A549 (cell line): ENCODE measurements at regions not wholly inside any gene's neighbourhood (a gene's known extent, or its start where the extent isn't known, plus 50 kb on each side); places are given as distances from the start of the nearest gene placed in this dataset.

Source experiments
- ATAC-seq, 2 experiments: fragments of 200-7000 bp in 1 of 2; fragments of >200 bp in 1 of 2; cut with Nextera tagmentation in 1 of 2; cut with Tn5 transposase in 1 of 2; 3 replicates each; pipeline versions ENCODE4 v1.8.0 to v1.9.1; 2018 to 2020; ENCODE audit warnings: mild to moderate bottlenecking in 1 of 2, moderate library complexity in 1 of 2
- CTCF ChIA-PET: fragments of 300-600 bp; sonication (Branson Sonifier 250); formaldehyde crosslinking; extraction: SDS; loops from one replicate; lab custom pipeline; 2021; ENCODE audit warnings: antibody characterized with exemption, inconsistent platforms; lab: Yijun Ruan, JAX
- POLR2A ChIA-PET: fragments of 350-600 bp; formaldehyde crosslinking; extraction: SDS; loops from one replicate; lab custom pipeline; 2021; ENCODE audit warnings: antibody characterized with exemption, inconsistent platforms; lab: Yijun Ruan, JAX
- DNase-seq, 2 experiments: peaks; one replicate each; pipeline versions ENCODE4 v3.0.0 to v3.0.0-alpha.2; 2011 to 2016; ENCODE audit warnings: low read depth in 1 of 2, low spot score in 1 of 2
- FAIRE-seq: peaks from 2 replicates; lab custom pipeline; 2011; peaks lifted over from hg19 to GRCh38; lab: Jason Lieb, UNC
- H3K27ac ChIP-seq, 2 experiments: fragments of >200 bp; sonication (Bioruptor Twin); formaldehyde crosslinking; 3 replicates each; pipeline ENCODE4 v1.5.1; 2016 to 2017
- H3K4me1 ChIP-seq: fragments of >200 bp; sonication (Bioruptor Twin); formaldehyde crosslinking; 3 replicates; pipeline ENCODE4 v1.6.1; 2016
- H3K4me2 ChIP-seq: fragments of >200 bp; sonication (Bioruptor Twin); formaldehyde crosslinking; 3 replicates; pipeline ENCODE4 v1.6.1; 2016
- H3K4me3 ChIP-seq: fragments of >200 bp; sonication (Bioruptor Twin); formaldehyde crosslinking; 3 replicates; pipeline ENCODE4 v1.5.1; 2016
- H3K9me3 ChIP-seq: fragments of >200 bp; sonication (Bioruptor Twin); formaldehyde crosslinking; 3 replicates; pipeline ENCODE4 v1.6.1; 2016
- BHLHE40 ChIP-seq: IDR thresholded peaks from 2 replicates; pipeline ENCODE4 v1.6.1; 2012; ENCODE audit warnings: low read depth, low read length, inconsistent platforms
- FOSB ChIP-seq: fragments of 250-450 bp; sonication (Bioruptor Pico); IDR thresholded peaks from 2 replicates; pipeline ENCODE4 v1.5.0; 2020; ENCODE audit warnings: mild to moderate bottlenecking, moderate library complexity
- FOSL2 ChIP-seq, 2 experiments: fragments of 450-650 bp in 1 of 2; fragments of >200 bp in 1 of 2; sonication (Bioruptor Twin) in 1 of 2; formaldehyde crosslinking; IDR thresholded peaks; 2 replicates each; pipeline versions ENCODE4 v1.5.0 to v1.6.1; 2016 to 2020; ENCODE audit warnings: mild to moderate bottlenecking in 1 of 2, moderate library complexity in 1 of 2
- FOXS1 ChIP-seq: fragments of 250-450 bp; sonication (Bioruptor Pico); IDR thresholded peaks from 2 replicates; pipeline ENCODE4 v1.5.0; 2020; ENCODE audit warnings: mild to moderate bottlenecking, moderate library complexity
- HOXA7 ChIP-seq: fragments of 250-450 bp; sonication (Bioruptor Pico); IDR thresholded peaks from 2 replicates; pipeline ENCODE4 v1.5.0; 2020; ENCODE audit warnings: mild to moderate bottlenecking, moderate library complexity
- HOXB13 ChIP-seq: fragments of 250-450 bp; sonication (Bioruptor Pico); IDR thresholded peaks from 2 replicates; pipeline ENCODE4 v1.5.0; 2020; ENCODE audit warnings: low read depth, mild to moderate bottlenecking, moderate library complexity
- PHF8 ChIP-seq: fragments of 200-600 bp; sonication (generic); IDR thresholded peaks from 2 replicates; pipeline ENCODE4 v1.6.1; 2016; ENCODE audit warnings: low read depth, mild to moderate bottlenecking, antibody characterized with exemption, moderate library complexity, borderline replicate concordance
- POLR2AphosphoS2 ChIP-seq: conservative IDR thresholded peaks from 2 replicates; pipeline ENCODE4 v1.6.1; 2012; ENCODE audit warnings: low read length, improper control_type of control experiment, inconsistent platforms
- RAD21 ChIP-seq, 2 experiments: fragments of >200 bp in 1 of 2; sonication (Bioruptor Twin) in 1 of 2; formaldehyde crosslinking in 1 of 2; IDR thresholded peaks in 1 of 2; conservative IDR thresholded peaks in 1 of 2; 2 replicates in 1 of 2; 3 replicates in 1 of 2; pipeline ENCODE4 v1.6.1; 2012 to 2018; ENCODE audit warnings: inconsistent platforms in 1 of 2
- RFX5 ChIP-seq: fragments of 450-650 bp; IDR thresholded peaks from 2 replicates; pipeline ENCODE4 v1.7.1; 2014; ENCODE audit warnings: antibody characterized with exemption, mild to moderate bottlenecking, moderate library complexity
- SMC3 ChIP-seq: fragments of >200 bp; sonication (Bioruptor Twin); formaldehyde crosslinking; IDR thresholded peaks from 3 replicates; pipeline ENCODE4 v1.6.1; 2018; ENCODE audit warnings: inconsistent platforms
- ZNF302 ChIP-seq: fragments of 250-450 bp; sonication (Bioruptor Pico); IDR thresholded peaks from 2 replicates; pipeline ENCODE4 v1.9.0; 2021; ENCODE audit warnings: inconsistent platforms, mild to moderate bottlenecking, moderate library complexity
- WGBS: methylation state at CpG from one replicate; pipeline ENCODE4 v1.1.6; 2017; ENCODE audit errors: missing lambda C conversion rate; 5-methylcytosine and 5-hydroxymethylcytosine counted together
- TF ChIP-seq, protein P1 (sequence below): fragments of >200 bp; sonication (Bioruptor Twin); formaldehyde crosslinking; IDR thresholded peaks from 3 replicates; pipeline ENCODE4 v1.5.1; 2016
- TF ChIP-seq, protein P2 (sequence below): IDR thresholded peaks from 2 replicates; pipeline ENCODE4 v1.6.1; 2012; ENCODE audit warnings: low read depth, borderline replicate concordance
- TF ChIP-seq, protein P3 (sequence below): fragments of 450-650 bp; IDR thresholded peaks from 2 replicates; pipeline ENCODE4 v1.6.1; 2014; ENCODE audit warnings: antibody characterized with exemption
- TF ChIP-seq, protein P4 (sequence below): fragments of 250-450 bp; sonication (Bioruptor Pico); IDR thresholded peaks from 2 replicates; pipeline ENCODE4 v1.5.0; 2020; ENCODE audit warnings: low read depth, mild to moderate bottlenecking, moderate library complexity
- TF ChIP-seq, protein P5 (sequence below): fragments of 150-350 bp; IDR thresholded peaks from 2 replicates; pipeline ENCODE4 v1.6.1; 2014; ENCODE audit warnings: low read depth, mild to moderate bottlenecking, low read length
- TF ChIP-seq, protein P6 (sequence below): IDR thresholded peaks from 2 replicates; pipeline ENCODE4 v1.6.1; 2012

DNA sequence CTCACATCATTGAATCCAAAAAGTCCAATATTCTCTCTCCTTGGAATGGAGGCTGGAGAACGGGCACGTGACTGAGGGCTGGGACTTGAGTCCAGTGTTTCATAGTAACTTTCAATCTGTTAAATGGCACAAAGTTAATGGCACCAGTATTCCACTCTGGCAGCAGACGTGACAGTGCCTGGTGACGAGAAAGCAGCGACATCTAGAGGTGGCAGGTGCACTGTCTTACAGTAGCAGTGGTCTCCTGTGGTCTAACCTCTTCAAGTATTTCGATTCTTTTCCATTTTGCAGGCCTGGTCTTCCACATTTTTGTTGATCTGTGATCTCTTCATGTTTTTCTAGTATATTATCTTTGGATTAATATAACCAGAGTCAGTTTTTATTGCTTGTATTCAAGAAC, 107.1 kb downstream of the OXSM start:
- peak; percentile 21 to 59 for DNase-seq
- Histone ChIP-seq H3K9me3 (no peaks in the 10 kb centered on the region), H3K4me1 (no peaks in the 10 kb centered on the region), H3K4me3 (no peak overlapping the region), H3K4me2 (no peak overlapping the region), H3K27ac (no peak overlapping the region)
- no peak for FAIRE-seq
- peak; percentile 83 to 95 for ATAC-seq
- WGBS: 25% methylated on average over 6 of the region's 6 CpGs
- CTCF ChIA-PET: interaction anchor here (1.0 to 1.2 kb wide), 2 partner anchors 10 to 816 kb away, joined by 3 read pairs; no protein-coding TSS in a partner anchor
- POLR2A ChIA-PET: no interaction called here
- TF ChIP-seq, protein P1, sequence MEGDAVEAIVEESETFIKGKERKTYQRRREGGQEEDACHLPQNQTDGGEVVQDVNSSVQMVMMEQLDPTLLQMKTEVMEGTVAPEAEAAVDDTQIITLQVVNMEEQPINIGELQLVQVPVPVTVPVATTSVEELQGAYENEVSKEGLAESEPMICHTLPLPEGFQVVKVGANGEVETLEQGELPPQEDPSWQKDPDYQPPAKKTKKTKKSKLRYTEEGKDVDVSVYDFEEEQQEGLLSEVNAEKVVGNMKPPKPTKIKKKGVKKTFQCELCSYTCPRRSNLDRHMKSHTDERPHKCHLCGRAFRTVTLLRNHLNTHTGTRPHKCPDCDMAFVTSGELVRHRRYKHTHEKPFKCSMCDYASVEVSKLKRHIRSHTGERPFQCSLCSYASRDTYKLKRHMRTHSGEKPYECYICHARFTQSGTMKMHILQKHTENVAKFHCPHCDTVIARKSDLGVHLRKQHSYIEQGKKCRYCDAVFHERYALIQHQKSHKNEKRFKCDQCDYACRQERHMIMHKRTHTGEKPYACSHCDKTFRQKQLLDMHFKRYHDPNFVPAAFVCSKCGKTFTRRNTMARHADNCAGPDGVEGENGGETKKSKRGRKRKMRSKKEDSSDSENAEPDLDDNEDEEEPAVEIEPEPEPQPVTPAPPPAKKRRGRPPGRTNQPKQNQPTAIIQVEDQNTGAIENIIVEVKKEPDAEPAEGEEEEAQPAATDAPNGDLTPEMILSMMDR: peak; percentile 49
- TF ChIP-seq SMC3: 0 out of 3 replicates have a peak, but pooled peaks have one; percentile 13
- TF ChIP-seq, protein P2, sequence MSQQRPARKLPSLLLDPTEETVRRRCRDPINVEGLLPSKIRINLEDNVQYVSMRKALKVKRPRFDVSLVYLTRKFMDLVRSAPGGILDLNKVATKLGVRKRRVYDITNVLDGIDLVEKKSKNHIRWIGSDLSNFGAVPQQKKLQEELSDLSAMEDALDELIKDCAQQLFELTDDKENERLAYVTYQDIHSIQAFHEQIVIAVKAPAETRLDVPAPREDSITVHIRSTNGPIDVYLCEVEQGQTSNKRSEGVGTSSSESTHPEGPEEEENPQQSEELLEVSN: no peak
- TF ChIP-seq, protein P3, sequence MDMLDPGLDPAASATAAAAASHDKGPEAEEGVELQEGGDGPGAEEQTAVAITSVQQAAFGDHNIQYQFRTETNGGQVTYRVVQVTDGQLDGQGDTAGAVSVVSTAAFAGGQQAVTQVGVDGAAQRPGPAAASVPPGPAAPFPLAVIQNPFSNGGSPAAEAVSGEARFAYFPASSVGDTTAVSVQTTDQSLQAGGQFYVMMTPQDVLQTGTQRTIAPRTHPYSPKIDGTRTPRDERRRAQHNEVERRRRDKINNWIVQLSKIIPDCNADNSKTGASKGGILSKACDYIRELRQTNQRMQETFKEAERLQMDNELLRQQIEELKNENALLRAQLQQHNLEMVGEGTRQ: no peak
- peak; percentile 51 to 67; a peak in 4 of 5 replicates for TF ChIP-seq RAD21 (conservative IDR thresholded peaks at IDR 0.05 in 1 of 2, IDR thresholded peaks at IDR 0.05 in 1 of 2)
- TF ChIP-seq ZNF302: no peak

DNA sequence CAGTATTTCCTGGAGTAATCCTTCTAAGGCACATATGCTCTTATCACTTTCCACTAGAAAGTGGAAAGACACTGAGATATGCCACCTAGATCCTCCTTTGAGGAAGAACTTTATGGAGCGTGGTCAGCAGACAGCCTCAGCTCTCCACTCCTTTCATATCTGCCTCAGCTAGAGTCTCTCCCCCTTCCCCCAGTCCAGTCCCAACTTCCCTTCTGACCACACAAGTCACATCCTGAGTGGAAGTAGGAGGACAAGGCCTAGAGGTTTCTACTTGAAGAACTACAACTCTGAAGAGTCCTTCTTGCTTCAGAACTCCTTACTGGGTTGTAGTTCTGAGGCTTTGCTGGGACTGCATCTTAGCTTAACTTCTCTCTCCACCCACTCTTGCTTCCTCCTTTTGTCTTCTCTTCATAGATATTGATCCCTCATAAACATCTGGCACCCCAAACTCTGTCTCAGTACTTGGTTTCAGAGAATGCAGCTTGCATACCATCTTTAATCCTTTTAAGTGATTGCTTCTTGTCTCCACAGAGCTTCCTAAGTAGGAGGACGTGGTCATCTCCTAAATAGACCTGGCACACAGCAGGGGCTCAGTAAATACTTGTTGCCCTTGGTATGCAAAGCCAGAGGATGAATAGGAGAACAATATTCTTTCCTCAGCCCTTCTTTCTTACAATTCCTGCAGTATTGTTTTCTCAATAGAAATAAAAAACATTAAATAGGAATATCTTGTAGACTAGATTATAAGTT, 109.6 kb downstream of the OXSM start:
- Histone ChIP-seq H3K4me2 (no peak overlapping the region), H3K4me1 (no peaks in the 10 kb centered on the region), H3K4me3 (no peak overlapping the region), H3K9me3 (no peaks in the 10 kb centered on the region), H3K27ac (no peak overlapping the region)
- ATAC-seq (no peak), FAIRE-seq (no peak), DNase-seq (no peak)
- TF ChIP-seq, protein P2: no peak
- TF ChIP-seq FOSL2 (IDR thresholded peaks at IDR 0.05) (no peak), FOSL2 (CRISPR knock-in tag; IDR thresholded peaks at IDR 0.05) (no peak), FOXS1 (no peak), HOXB13 (CRISPR knock-in tag) (no peak), POLR2AphosphoS2 (no peak), BHLHE40 (no peak)
- TF ChIP-seq, protein P4, sequence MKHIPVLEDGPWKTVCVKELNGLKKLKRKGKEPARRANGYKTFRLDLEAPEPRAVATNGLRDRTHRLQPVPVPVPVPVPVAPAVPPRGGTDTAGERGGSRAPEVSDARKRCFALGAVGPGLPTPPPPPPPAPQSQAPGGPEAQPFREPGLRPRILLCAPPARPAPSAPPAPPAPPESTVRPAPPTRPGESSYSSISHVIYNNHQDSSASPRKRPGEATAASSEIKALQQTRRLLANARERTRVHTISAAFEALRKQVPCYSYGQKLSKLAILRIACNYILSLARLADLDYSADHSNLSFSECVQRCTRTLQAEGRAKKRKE (CRISPR knock-in tag): no peak
- TF ChIP-seq, protein P5, sequence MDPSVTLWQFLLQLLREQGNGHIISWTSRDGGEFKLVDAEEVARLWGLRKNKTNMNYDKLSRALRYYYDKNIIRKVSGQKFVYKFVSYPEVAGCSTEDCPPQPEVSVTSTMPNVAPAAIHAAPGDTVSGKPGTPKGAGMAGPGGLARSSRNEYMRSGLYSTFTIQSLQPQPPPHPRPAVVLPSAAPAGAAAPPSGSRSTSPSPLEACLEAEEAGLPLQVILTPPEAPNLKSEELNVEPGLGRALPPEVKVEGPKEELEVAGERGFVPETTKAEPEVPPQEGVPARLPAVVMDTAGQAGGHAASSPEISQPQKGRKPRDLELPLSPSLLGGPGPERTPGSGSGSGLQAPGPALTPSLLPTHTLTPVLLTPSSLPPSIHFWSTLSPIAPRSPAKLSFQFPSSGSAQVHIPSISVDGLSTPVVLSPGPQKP: no peak
- 3% methylated on average over 2 of the region's 2 CpGs for WGBS
- ChIA-PET POLR2A (no interaction called here), CTCF (interaction anchor here (1.8 kb wide), 1 partner anchor 251 kb away, joined by 4 read pairs; no protein-coding TSS in a partner anchor)

DNA sequence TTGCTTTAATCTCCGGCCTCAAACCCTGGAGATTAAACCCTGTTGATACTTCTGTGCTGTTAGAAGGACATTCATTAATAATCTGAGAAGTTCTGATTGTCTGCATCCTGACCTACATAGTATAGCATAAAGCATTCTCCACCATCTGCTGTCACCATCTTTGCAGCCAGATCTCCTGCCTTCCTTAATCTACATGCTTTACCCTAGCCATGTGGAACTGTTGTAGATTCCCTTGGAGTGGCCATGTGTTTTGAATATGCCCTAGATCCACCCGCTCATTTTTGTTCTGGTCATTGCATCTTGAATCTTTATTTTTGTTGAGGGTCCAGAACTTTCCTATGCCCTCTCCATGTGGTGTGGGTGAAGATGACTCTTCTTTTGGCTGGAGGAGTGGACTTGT, 110.3 kb downstream of the OXSM start:
- Histone ChIP-seq H3K4me3 (no peak overlapping the region), H3K27ac (no peak overlapping the region), H3K4me1 (no peaks in the 10 kb centered on the region), H3K4me2 (no peak overlapping the region), H3K9me3 (no peaks in the 10 kb centered on the region)
- no peak for FAIRE-seq
- ATAC-seq: no peak
- DNase-seq: no peak
- TF ChIP-seq HOXA7 (CRISPR knock-in tag): no peak
- TF ChIP-seq PHF8: no peak
- TF ChIP-seq, protein P6, sequence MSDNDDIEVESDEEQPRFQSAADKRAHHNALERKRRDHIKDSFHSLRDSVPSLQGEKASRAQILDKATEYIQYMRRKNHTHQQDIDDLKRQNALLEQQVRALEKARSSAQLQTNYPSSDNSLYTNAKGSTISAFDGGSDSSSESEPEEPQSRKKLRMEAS: no peak
- TF ChIP-seq FOSB: no peak
- TF ChIP-seq RFX5: no peak
- CTCF ChIA-PET: no interaction called here
- POLR2A ChIA-PET: no interaction called here
- WGBS: 53% methylated on average over 2 of the region's 2 CpGs
